Motor neuron (in vitro differentiated cells): ENCODE measurements at regions not wholly inside any gene's neighbourhood (a gene's known extent, or its start where the extent isn't known, plus 50 kb on each side); places are given as distances from the start of the nearest gene placed in this dataset.

ENCODE experiments used
- ATAC-seq, 8 experiments: fragments of 200-7000 bp; cut with Tn5 transposase; replicated peaks in 6 of 8; 2 replicates each; pipeline ENCODE4 v1.8.0; 2021; ENCODE audit warnings: mild to moderate bottlenecking in 8 of 8, moderate library complexity in 8 of 8
- H3K27ac ChIP-seq, 2 donors: fragments of 250-450 bp; sonication (Bioruptor Pico); 2 replicates each; pipeline ENCODE4 v1.9.0; 2021; ENCODE audit warnings: antibody characterized with exemption in 2 of 2, mild to moderate bottlenecking in 2 of 2, moderate library complexity in 1 of 2
- H3K4me1 ChIP-seq, 2 donors: fragments of 250-450 bp; sonication (Bioruptor Pico); replicated peaks in 1 of 2; 2 replicates each; pipeline ENCODE4 v1.6.1; 2021; ENCODE audit warnings: antibody characterized with exemption in 2 of 2, mild to moderate bottlenecking in 2 of 2, moderate library complexity in 1 of 2
- H3K4me3 ChIP-seq, 5 donors: fragments of 250-450 bp; sonication (Bioruptor Pico); 2 replicates each; pipeline ENCODE4 v1.9.0; 2021; ENCODE audit warnings: antibody characterized with exemption in 5 of 5, mild to moderate bottlenecking in 5 of 5, moderate library complexity in 4 of 5
- WGBS, 10 experiments: fragments of 450-650 bp; shearing (Covaris generic); methylation state at CpG; one replicate each; pipeline ENCODE4 v1.0.0; 2022; 5-methylcytosine and 5-hydroxymethylcytosine counted together
- in situ Hi-C, 9 experiments: fragments of 400-800 bp; cut with MboI; loops; one replicate each; pipeline ENCODE4 v1.15.0; 2021; ENCODE audit warnings: low sequenced_read_pairs in 9 of 9, low pct_unique_long_range_greater_than_20kb in 2 of 9; ENCODE audit not compliant: unreplicated experiment in 9 of 9

GRCh38 chr3:23698652-23699313, 107.0 kb upstream of the UBE2E1 start:
- Histone ChIP-seq H3K27ac (no peak overlapping the region), H3K4me1 (no peaks in the 10 kb centered on the region), H3K4me3 (no peak overlapping the region)
- in situ Hi-C loops, result no loop called here
- ATAC-seq, result no peak
- WGBS, 10 experiments, result 46 to 100% (median 85%) methylated on average over 1 to 2 of the region's 2 CpGs; no CpG with 5 or more reads in 7 of the 10 experiments

GRCh38 chr3:23700616-23701015, 105.1 kb upstream of the UBE2E1 start:
- WGBS, 10 experiments, result 50 to 90% (median 82%) methylated on average over 1 to 4 of the region's 4 CpGs; no CpG with 5 or more reads in 3 of the 10 experiments
- Histone ChIP-seq H3K4me1 (no peaks in the 10 kb centered on the region), H3K27ac (no peak overlapping the region), H3K4me3 (no peak overlapping the region)
- in situ Hi-C loops, result no loop called here
- no peak for ATAC-seq

- peak in 1 of 8 experiments; percentile 27 for ATAC-seq
- in situ Hi-C loops, result no loop called here
Observed at GRCh38 chr3:23701716-23702597, 103.8 kb upstream of the UBE2E1 start.

GRCh38 chr3:23704298-23704697, 101.5 kb upstream of the UBE2E1 start:
- in situ Hi-C loops, result no loop called here
- whole genome bisulfite sequencing, 10 experiments, result 10 to 100% (median 71%) methylated on average over 1 to 4 of the region's 5 CpGs; no CpG with 5 or more reads in 2 of the 10 experiments

More at GRCh38 chr3:23701716-23702597, 103.8 kb upstream of the UBE2E1 start:
- H3K27ac ChIP-seq, result no peak overlapping the region
- no peak overlapping the region for H3K4me3 ChIP-seq
- 29 to 90% (median 66%) methylated on average over 1 to 7 of the region's 9 CpGs; no CpG with 5 or more reads in 1 of the 10 experiments for WGBS, 10 experiments
- no peaks in the 10 kb centered on the region for H3K4me1 ChIP-seq

GRCh38 chr3:23706111-23706510, 99.6 kb upstream of the UBE2E1 start:
- H3K4me3 ChIP-seq, result no peak overlapping the region
- 13 to 100% (median 68%) methylated on average over 1 to 2 of the region's 2 CpGs; no CpG with 5 or more reads in 2 of the 10 experiments for WGBS, 10 experiments

More at GRCh38 chr3:23704298-23704697, 101.5 kb upstream of the UBE2E1 start:
- Histone ChIP-seq H3K4me3 (no peak overlapping the region), H3K4me1 (no peaks in the 10 kb centered on the region), H3K27ac (no peak overlapping the region)
- no peak for ATAC-seq

GRCh38 chr3:23709987-23710386, 95.8 kb upstream of the UBE2E1 start:
- no peak for ATAC-seq
- peaks cover 19 to 32% of the 10 kb centered on the region in 2 donors for H3K4me1 ChIP-seq
- no peak overlapping the region for H3K4me3 ChIP-seq
- WGBS, 10 experiments, result 0 to 100% (median 59%) methylated on average over 1 to 2 of the region's 2 CpGs; no CpG with 5 or more reads in 4 of the 10 experiments
- in situ Hi-C loops, result no loop called here
- H3K27ac ChIP-seq, result no peak overlapping the region

More at GRCh38 chr3:23706111-23706510, 99.6 kb upstream of the UBE2E1 start:
- in situ Hi-C loops, result no loop called here
- ATAC-seq, result no peak
- peaks cover 5 to 6% of the 10 kb centered on the region in 2 donors for H3K4me1 ChIP-seq
- H3K27ac ChIP-seq, result no peak overlapping the region

- Histone ChIP-seq H3K4me1 (peaks cover 19 to 32% of the 10 kb centered on the region in 2 donors), H3K4me3 (no peak overlapping the region), H3K27ac (no peak overlapping the region)
- in situ Hi-C loops, result no loop called here
- ATAC-seq, result peak in 6 of 8 experiments; percentile 33 to 64 (median 36)
- WGBS, 10 experiments, result 51 to 90% (median 73%) methylated on average over 2 to 8 of the region's 9 CpGs; no CpG with 5 or more reads in 1 of the 10 experiments
Observed at GRCh38 chr3:23710555-23710954, 95.2 kb upstream of the UBE2E1 start.

GRCh38 chr3:23711916-23712494, 93.8 kb upstream of the UBE2E1 start:
- no peak for ATAC-seq
- Histone ChIP-seq H3K4me1 (peaks cover 19 to 32% of the 10 kb centered on the region in 2 donors), H3K27ac (no peak overlapping the region), H3K4me3 (no peak overlapping the region)
- 66 to 100% (median 83%) methylated on average over 2 to 10 of the region's 10 CpGs; no CpG with 5 or more reads in 2 of the 10 experiments for WGBS, 10 experiments
- in situ Hi-C loops, result no loop called here

GRCh38 chr3:23712656-23713559, 92.8 kb upstream of the UBE2E1 start:
- in situ Hi-C loops, result no loop called here
- no peak overlapping the region for H3K4me3 ChIP-seq
- H3K4me1 ChIP-seq, result peaks cover 19 to 32% of the 10 kb centered on the region in 2 donors
- peak; percentile 79 to 95 (median 94) for ATAC-seq
- 0 to 53% (median 4%) methylated on average over 1 to 7 of the region's 9 CpGs; no CpG with 5 or more reads in 2 of the 10 experiments for WGBS, 10 experiments
- H3K27ac ChIP-seq, result peak overlapping the region in 1 of 2 donors; percentile 3

GRCh38 chr3:23713641-23714040, 92.1 kb upstream of the UBE2E1 start:
- no peak overlapping the region for H3K27ac ChIP-seq
- in situ Hi-C loops, result no loop called here
- 0 to 93% (median 80%) methylated on average over 1 to 4 of the region's 4 CpGs; no CpG with 5 or more reads in 3 of the 10 experiments for WGBS, 10 experiments
- no peak for ATAC-seq
- H3K4me1 ChIP-seq, result peaks cover 19 to 32% of the 10 kb centered on the region in 2 donors
- H3K4me3 ChIP-seq, result no peak overlapping the region

GRCh38 chr3:23720059-23720458, 85.7 kb upstream of the UBE2E1 start:
- ATAC-seq, result no peak
- 40 to 100% (median 70%) methylated on average over 1 to 2 of the region's 2 CpGs; no CpG with 5 or more reads in 2 of the 10 experiments for WGBS, 10 experiments
- in situ Hi-C loops, result no loop called here

GRCh38 chr3:23720885-23721284, 84.9 kb upstream of the UBE2E1 start:
- in situ Hi-C loops, result no loop called here
- Histone ChIP-seq H3K4me3 (no peak overlapping the region), H3K4me1 (peaks cover 3 to 6% of the 10 kb centered on the region in 2 donors)

More at GRCh38 chr3:23720059-23720458, 85.7 kb upstream of the UBE2E1 start:
- Histone ChIP-seq H3K4me3 (no peak overlapping the region), H3K27ac (no peak overlapping the region), H3K4me1 (peaks cover 3 to 6% of the 10 kb centered on the region in 2 donors)

More at GRCh38 chr3:23720885-23721284, 84.9 kb upstream of the UBE2E1 start:
- peak in 2 of 8 experiments; percentile 69 to 80 for ATAC-seq
- 0 to 100% (median 50%) methylated on average over 1 to 2 of the region's 2 CpGs; no CpG with 5 or more reads in 1 of the 10 experiments for WGBS, 10 experiments
- H3K27ac ChIP-seq, result no peak overlapping the region
